Muscle of leg (tissue), 3 donors: ENCODE measurements at regions not wholly inside any gene's neighbourhood (a gene's known extent, or its start where the extent isn't known, plus 50 kb on each side); places are given as distances from the start of the nearest gene placed in this dataset.

Experiments used
- DNase-seq: peaks from one replicate; pipeline ENCODE4 v3.0.0; 2013
- H3K27ac ChIP-seq: one replicate; pipeline ENCODE4 v1.5.1; 2013; ENCODE audit warnings: mild to moderate bottlenecking, low read length, control low read depth
- H3K27me3 ChIP-seq: one replicate; pipeline ENCODE4 v1.6.1; 2013; ENCODE audit warnings: low read length; ENCODE audit not compliant: control insufficient read depth, insufficient read depth
- H3K36me3 ChIP-seq: one replicate; pipeline ENCODE4 v1.6.1; 2013; ENCODE audit warnings: low read length; ENCODE audit not compliant: control insufficient read depth, insufficient read depth
- H3K4me1 ChIP-seq: one replicate; pipeline ENCODE4 v1.6.1; 2013; ENCODE audit warnings: low read length; ENCODE audit not compliant: control insufficient read depth, insufficient read depth
- H3K4me3 ChIP-seq: one replicate; pipeline ENCODE4 v1.5.1; 2013; ENCODE audit warnings: low read length, control low read depth
- H3K9me3 ChIP-seq: replicated peaks from 2 replicates; pipeline ENCODE4 v1.6.1; 2013; ENCODE audit warnings: low read depth, low read length; ENCODE audit not compliant: control insufficient read depth
- WGBS: methylation state at CpG from one replicate; pipeline ENCODE4 v1.1.5; 2013; ENCODE audit warnings: missing lambda C conversion rate; ENCODE audit not compliant: insufficient coverage; 5-methylcytosine and 5-hydroxymethylcytosine counted together

GRCh38 chr6:159342146-159342545 lies 172.9 kb downstream of the FNDC1 start:
- no CpG with 5 or more reads among the region's 2 CpGs for WGBS
- Histone ChIP-seq H3K4me3 (no peak overlapping the region), H3K9me3 (peaks cover 7% of the 10 kb centered on the region), H3K27me3 (no peaks in the 10 kb centered on the region), H3K27ac (no peak overlapping the region), H3K36me3 (no peaks in the 10 kb centered on the region), H3K4me1 (no peaks in the 10 kb centered on the region)
- no peak for DNase-seq

GRCh38 chr6:159334068-159334467 lies 164.9 kb downstream of the FNDC1 start:
- no CpG with 5 or more reads among the region's 1 CpG for WGBS
- H3K4me3 ChIP-seq, result no peak overlapping the region
- no peaks in the 10 kb centered on the region for H3K36me3 ChIP-seq
- H3K4me1 ChIP-seq, result peaks cover 6% of the 10 kb centered on the region
- DNase-seq, result no peak
- peaks cover 7% of the 10 kb centered on the region for H3K9me3 ChIP-seq
- H3K27me3 ChIP-seq, result no peaks in the 10 kb centered on the region
- no peak overlapping the region for H3K27ac ChIP-seq

- no CpG with 5 or more reads among the region's 2 CpGs for WGBS
Observed at GRCh38 chr6:159331451-159331850, 162.3 kb downstream of the FNDC1 start.

GRCh38 chr6:159329081-159329480 lies 159.9 kb downstream of the FNDC1 start:
- H3K36me3 ChIP-seq, result no peaks in the 10 kb centered on the region
- no peak overlapping the region for H3K4me3 ChIP-seq
- H3K27me3 ChIP-seq, result no peaks in the 10 kb centered on the region
- H3K9me3 ChIP-seq, result peaks cover 7% of the 10 kb centered on the region
- peaks cover 14% of the 10 kb centered on the region for H3K4me1 ChIP-seq
- DNase-seq, result no peak
- no peak overlapping the region for H3K27ac ChIP-seq
- WGBS, result no CpG with 5 or more reads among the region's 4 CpGs

More at GRCh38 chr6:159331451-159331850, 162.3 kb downstream of the FNDC1 start:
- peak overlapping the region; percentile 20 for H3K27ac ChIP-seq
- H3K27me3 ChIP-seq, result no peaks in the 10 kb centered on the region
- peaks cover 14% of the 10 kb centered on the region for H3K4me1 ChIP-seq
- peak; percentile 75 for DNase-seq
- no peak overlapping the region for H3K4me3 ChIP-seq
- H3K36me3 ChIP-seq, result no peaks in the 10 kb centered on the region
- peaks cover 7% of the 10 kb centered on the region for H3K9me3 ChIP-seq

- H3K4me1 ChIP-seq, result peaks cover 14% of the 10 kb centered on the region
- no peaks in the 10 kb centered on the region for H3K27me3 ChIP-seq
- DNase-seq, result no peak
- no CpG with 5 or more reads among the region's 3 CpGs for WGBS
- no peak overlapping the region for H3K27ac ChIP-seq
- no peaks in the 10 kb centered on the region for H3K36me3 ChIP-seq
- no peak overlapping the region for H3K4me3 ChIP-seq
- H3K9me3 ChIP-seq, result peaks cover under 1% of the 10 kb centered on the region
Observed at GRCh38 chr6:159328052-159328451, 158.9 kb downstream of the FNDC1 start.

- Histone ChIP-seq H3K4me1 (peaks cover 14% of the 10 kb centered on the region), H3K27me3 (no peaks in the 10 kb centered on the region), H3K4me3 (no peak overlapping the region), H3K36me3 (no peaks in the 10 kb centered on the region), H3K27ac (no peak overlapping the region), H3K9me3 (no peaks in the 10 kb centered on the region)
- peak; percentile 60 for DNase-seq
- 73% methylated on average over 9 of the region's 9 CpGs for WGBS
Observed at GRCh38 chr6:159325476-159325875, 156.3 kb downstream of the FNDC1 start.

GRCh38 chr6:159324596-159324995 lies 155.4 kb downstream of the FNDC1 start:
- Histone ChIP-seq H3K4me3 (no peak overlapping the region), H3K36me3 (no peaks in the 10 kb centered on the region), H3K27ac (no peak overlapping the region), H3K9me3 (no peaks in the 10 kb centered on the region), H3K4me1 (peaks cover 14% of the 10 kb centered on the region), H3K27me3 (no peaks in the 10 kb centered on the region)
- no peak for DNase-seq
- WGBS, result 80% methylated on average over 2 of the region's 2 CpGs
